ENCODE measurements at regions not wholly inside any gene's neighbourhood (a gene's known extent, or its start where the extent isn't known, plus 50 kb on each side); places are given as distances from the start of the nearest gene placed in this dataset.

GRCh38 chr2:57372237-57372984, 674.2 kb upstream of the VRK2 start:
- TF ChIP-seq, protein P1, sequence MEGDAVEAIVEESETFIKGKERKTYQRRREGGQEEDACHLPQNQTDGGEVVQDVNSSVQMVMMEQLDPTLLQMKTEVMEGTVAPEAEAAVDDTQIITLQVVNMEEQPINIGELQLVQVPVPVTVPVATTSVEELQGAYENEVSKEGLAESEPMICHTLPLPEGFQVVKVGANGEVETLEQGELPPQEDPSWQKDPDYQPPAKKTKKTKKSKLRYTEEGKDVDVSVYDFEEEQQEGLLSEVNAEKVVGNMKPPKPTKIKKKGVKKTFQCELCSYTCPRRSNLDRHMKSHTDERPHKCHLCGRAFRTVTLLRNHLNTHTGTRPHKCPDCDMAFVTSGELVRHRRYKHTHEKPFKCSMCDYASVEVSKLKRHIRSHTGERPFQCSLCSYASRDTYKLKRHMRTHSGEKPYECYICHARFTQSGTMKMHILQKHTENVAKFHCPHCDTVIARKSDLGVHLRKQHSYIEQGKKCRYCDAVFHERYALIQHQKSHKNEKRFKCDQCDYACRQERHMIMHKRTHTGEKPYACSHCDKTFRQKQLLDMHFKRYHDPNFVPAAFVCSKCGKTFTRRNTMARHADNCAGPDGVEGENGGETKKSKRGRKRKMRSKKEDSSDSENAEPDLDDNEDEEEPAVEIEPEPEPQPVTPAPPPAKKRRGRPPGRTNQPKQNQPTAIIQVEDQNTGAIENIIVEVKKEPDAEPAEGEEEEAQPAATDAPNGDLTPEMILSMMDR (IDR thresholded peaks at IDR 0.05; ENCODE audit: insufficient read depth, low read length, poor library complexity, severe bottlenecking): no peak
- no peak for TF ChIP-seq EZH2phosphoT487 (conservative IDR thresholded peaks at IDR 0.05; ENCODE audit: low read length)

All from SU-DHL-6 (cell line).